ENCODE measurements at regions not wholly inside any gene's neighbourhood (a gene's known extent, or its start where the extent isn't known, plus 50 kb on each side); places are given as distances from the start of the nearest gene placed in this dataset.

DNA sequence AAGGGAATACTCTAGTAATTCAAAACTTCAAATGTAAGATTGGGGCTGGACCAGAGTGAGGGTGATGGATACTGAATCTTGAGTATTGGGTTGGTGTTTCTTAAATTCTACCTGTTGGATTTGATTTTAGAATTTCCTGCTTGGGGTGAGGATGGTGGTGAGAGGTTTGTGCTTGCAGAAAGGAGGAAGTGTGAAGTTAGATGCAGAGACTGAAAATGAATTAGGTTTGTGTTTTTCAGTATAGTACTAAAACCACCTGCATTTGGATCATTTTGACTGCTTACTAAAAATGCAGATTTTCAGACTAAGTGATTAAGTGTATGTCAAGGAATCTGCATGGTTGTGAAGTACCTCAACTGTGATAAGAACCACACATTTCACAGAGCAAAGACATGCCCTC lies 131.5 kb upstream of the CENPE start:
- Histone ChIP-seq H3K36me3 (ENCODE audit: control insufficient read depth, insufficient read depth, low read length) (no peaks in the 10 kb centered on the region), H3K4me3 (ENCODE audit: insufficient read depth, low read depth, low read length) (no peak overlapping the region), H3K27ac (ENCODE audit: insufficient read depth, low read depth, low read length, poor library complexity, severe bottlenecking) (no peak overlapping the region), H3K27me3 (ENCODE audit: control insufficient read depth, insufficient read depth, low read length, poor library complexity, severe bottlenecking) (no peaks in the 10 kb centered on the region), H3K9me3 (ENCODE audit: control insufficient read depth, low read length) (no peaks in the 10 kb centered on the region), H3K4me1 (ENCODE audit: control insufficient read depth, insufficient read depth, low read length) (no peaks in the 10 kb centered on the region)

DNA sequence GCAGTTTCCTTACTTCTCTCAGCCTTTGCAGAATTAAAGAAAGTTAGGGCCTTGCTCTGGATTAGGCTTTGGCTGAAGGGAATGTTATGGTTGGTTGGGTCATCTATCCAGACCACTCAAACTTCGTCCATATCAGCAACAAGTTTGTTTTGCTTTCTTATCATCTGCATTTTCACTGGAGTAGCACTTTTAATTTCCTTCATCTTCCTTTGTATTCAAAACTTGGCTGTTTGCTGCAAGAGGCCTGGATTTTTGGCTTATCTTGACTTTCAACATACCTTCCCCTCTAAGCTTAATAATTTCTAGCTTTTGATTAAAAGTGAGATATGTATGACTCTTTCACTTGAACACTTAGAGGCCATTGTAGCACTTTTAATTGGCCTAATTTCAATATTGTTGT lies 126.7 kb upstream of the CENPE start:
- Histone ChIP-seq H3K4me1 (ENCODE audit: control insufficient read depth, insufficient read depth, low read length) (no peaks in the 10 kb centered on the region), H3K27ac (ENCODE audit: insufficient read depth, low read depth, low read length, poor library complexity, severe bottlenecking) (no peak overlapping the region), H3K27me3 (ENCODE audit: control insufficient read depth, insufficient read depth, low read length, poor library complexity, severe bottlenecking) (no peaks in the 10 kb centered on the region), H3K4me3 (ENCODE audit: insufficient read depth, low read depth, low read length) (no peak overlapping the region), H3K9me3 (ENCODE audit: control insufficient read depth, low read length) (no peaks in the 10 kb centered on the region), H3K36me3 (ENCODE audit: control insufficient read depth, insufficient read depth, low read length) (no peaks in the 10 kb centered on the region)
- 82 to 100% methylated on average over 1 of the region's 1 CpG for WGBS, 2 experiments

DNA sequence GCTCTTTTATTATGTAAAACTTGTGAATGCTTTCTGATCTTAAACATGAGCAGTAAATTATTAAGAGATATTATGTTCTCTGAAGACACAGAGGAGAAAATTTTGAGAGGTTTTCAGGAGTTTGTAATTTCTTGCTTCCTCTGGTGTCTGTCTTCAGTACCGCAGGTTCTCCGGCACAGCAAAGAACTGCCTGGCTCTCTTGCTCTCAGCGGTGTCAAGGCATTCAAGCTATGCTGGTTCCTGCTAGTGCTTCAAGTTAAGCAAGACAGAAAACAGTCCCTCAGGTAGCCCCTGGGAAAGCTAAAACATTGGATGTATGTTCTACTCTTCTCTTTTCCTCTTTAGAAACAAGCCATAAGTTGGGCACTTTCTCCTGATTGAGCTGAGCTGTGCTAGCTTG lies 120.2 kb upstream of the CENPE start:
- Histone ChIP-seq H3K36me3 (ENCODE audit: control insufficient read depth, insufficient read depth, low read length) (no peaks in the 10 kb centered on the region), H3K9me3 (ENCODE audit: control insufficient read depth, low read length) (no peaks in the 10 kb centered on the region), H3K27me3 (ENCODE audit: control insufficient read depth, insufficient read depth, low read length, poor library complexity, severe bottlenecking) (no peaks in the 10 kb centered on the region), H3K4me1 (ENCODE audit: control insufficient read depth, insufficient read depth, low read length) (no peaks in the 10 kb centered on the region), H3K27ac (ENCODE audit: insufficient read depth, low read depth, low read length, poor library complexity, severe bottlenecking) (no peak overlapping the region), H3K4me3 (ENCODE audit: insufficient read depth, low read depth, low read length) (no peak overlapping the region)
- WGBS, 2 experiments, result 76% methylated on average over 3 of the region's 3 CpGs

DNA sequence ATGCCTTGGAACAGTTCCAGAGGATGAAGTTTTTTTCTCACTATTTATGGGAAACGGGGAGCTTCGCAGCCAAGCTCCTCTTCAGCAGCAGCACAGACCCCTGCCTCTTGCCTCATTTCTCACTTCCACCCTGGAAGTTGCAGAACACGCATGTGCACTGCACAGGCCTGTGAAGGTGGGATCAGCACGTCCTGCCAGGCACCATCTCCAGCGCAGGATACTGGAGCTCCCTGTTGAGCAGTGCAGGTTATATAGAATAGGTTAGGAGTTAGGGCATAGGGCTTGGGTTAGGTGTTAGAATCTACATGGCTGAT lies 110.1 kb upstream of the CENPE start:
- no peaks in the 10 kb centered on the region for H3K36me3 ChIP-seq (ENCODE audit: control insufficient read depth, insufficient read depth, low read length)
- H3K4me3 ChIP-seq (ENCODE audit: insufficient read depth, low read depth, low read length), result no peak overlapping the region
- H3K9me3 ChIP-seq (ENCODE audit: control insufficient read depth, low read length), result no peaks in the 10 kb centered on the region
- WGBS, 2 experiments, result 95 to 96% methylated on average over 5 of the region's 5 CpGs
- H3K4me1 ChIP-seq (ENCODE audit: control insufficient read depth, insufficient read depth, low read length), result peaks cover 14% of the 10 kb centered on the region
- no peaks in the 10 kb centered on the region for H3K27me3 ChIP-seq (ENCODE audit: control insufficient read depth, insufficient read depth, low read length, poor library complexity, severe bottlenecking)
- no peak overlapping the region for H3K27ac ChIP-seq (ENCODE audit: insufficient read depth, low read depth, low read length, poor library complexity, severe bottlenecking)

DNA sequence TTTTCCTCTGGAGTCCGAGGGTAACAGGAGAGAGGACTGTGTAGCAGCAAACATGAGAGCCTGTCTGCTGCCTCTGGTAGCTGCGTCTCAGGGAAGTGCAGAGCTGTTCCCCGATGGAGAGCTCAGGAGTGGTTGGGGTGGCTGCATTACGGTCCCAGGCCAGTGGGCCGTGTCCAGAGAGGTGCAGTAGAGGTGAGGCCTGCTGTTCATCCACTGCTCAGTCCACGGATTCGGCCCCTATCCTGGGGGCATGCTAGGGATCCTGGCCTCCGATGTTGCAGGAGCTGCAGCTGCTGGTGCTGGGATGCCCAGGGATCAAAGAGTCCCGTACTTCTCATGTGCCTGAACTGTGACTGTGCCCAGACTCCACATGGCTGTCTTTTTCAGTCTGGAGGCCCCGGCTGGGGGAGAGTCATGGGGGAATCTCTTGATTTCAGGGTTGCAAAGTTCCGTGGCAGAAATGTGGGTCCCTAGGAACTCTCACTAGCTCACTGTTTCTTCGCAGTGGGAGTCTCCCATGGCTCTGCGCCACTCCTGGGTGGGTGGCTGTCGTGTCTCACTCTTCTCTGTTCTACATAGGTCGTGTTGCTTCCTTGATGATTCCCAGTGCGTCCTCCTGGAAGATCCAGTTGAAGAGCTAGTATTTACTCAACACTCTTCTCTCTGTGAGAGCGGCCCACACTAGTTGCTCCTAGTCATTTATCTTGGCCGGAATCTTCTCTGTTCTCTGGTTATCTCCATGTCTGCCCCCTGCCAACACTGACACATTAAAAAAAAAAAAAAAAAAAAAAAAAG lies 109.5 kb upstream of the CENPE start:
- Histone ChIP-seq H3K27ac (ENCODE audit: insufficient read depth, low read depth, low read length, poor library complexity, severe bottlenecking) (no peak overlapping the region), H3K27me3 (ENCODE audit: control insufficient read depth, insufficient read depth, low read length, poor library complexity, severe bottlenecking) (no peaks in the 10 kb centered on the region), H3K9me3 (ENCODE audit: control insufficient read depth, low read length) (no peaks in the 10 kb centered on the region), H3K4me1 (ENCODE audit: control insufficient read depth, insufficient read depth, low read length) (peaks cover 14% of the 10 kb centered on the region), H3K36me3 (ENCODE audit: control insufficient read depth, insufficient read depth, low read length) (no peaks in the 10 kb centered on the region), H3K4me3 (ENCODE audit: insufficient read depth, low read depth, low read length) (no peak overlapping the region)
- 87 to 92% methylated on average over 18 of the region's 18 CpGs for WGBS, 2 experiments

DNA sequence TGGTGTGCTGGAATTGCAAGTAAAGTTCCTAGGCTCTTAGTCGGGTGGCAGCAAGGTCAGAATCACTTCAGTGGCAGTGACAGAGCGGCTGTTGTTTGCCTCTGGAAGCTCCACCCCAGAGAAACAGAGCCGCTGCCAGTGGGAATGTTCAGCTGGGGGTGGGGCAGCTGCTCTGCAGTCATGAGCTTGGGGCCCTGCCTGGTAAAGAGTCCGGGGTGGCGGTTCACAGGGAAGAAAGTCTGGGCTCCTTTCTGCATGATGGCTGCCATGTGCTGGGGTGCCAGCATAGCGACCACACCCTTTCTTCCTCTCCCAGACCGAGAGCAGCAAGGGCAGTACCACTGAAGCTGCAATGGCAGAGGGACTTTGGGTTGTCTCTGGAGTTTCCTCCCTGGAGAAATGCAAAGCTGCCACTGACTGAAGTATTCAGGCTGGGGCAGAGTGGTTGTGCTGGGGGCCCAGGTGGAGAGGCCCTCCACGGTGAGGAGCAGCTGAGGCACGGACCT lies 108.8 kb upstream of the CENPE start:
- Histone ChIP-seq H3K27ac (ENCODE audit: insufficient read depth, low read depth, low read length, poor library complexity, severe bottlenecking) (no peak overlapping the region), H3K27me3 (ENCODE audit: control insufficient read depth, insufficient read depth, low read length, poor library complexity, severe bottlenecking) (no peaks in the 10 kb centered on the region), H3K4me3 (ENCODE audit: insufficient read depth, low read depth, low read length) (no peak overlapping the region), H3K36me3 (ENCODE audit: control insufficient read depth, insufficient read depth, low read length) (no peaks in the 10 kb centered on the region), H3K4me1 (ENCODE audit: control insufficient read depth, insufficient read depth, low read length) (peaks cover 14% of the 10 kb centered on the region), H3K9me3 (ENCODE audit: control insufficient read depth, low read length) (no peaks in the 10 kb centered on the region)
- 64 to 69% methylated on average over 9 of the region's 9 CpGs for WGBS, 2 experiments

DNA sequence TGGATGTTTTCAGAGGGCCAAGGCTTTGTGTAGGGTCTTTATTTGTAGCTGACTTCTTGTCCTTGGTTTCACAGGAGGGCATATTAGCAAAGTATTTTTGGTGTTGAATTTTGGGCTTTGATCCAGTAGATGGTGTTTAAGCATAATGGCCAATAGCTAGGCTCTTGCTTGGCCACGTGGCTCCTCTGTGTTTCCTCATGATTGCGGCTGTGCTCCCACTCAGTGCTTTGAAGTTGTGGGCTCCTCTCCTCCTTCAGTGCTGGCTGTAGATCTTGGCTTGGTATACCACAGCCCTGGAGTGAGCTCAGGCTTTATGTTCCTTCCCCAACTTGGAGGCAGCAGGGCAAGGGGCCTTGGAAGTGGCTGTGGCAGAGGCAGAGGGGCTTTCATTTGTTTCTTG lies 107.2 kb upstream of the CENPE start:
- no peak overlapping the region for H3K4me3 ChIP-seq (ENCODE audit: insufficient read depth, low read depth, low read length)
- H3K9me3 ChIP-seq (ENCODE audit: control insufficient read depth, low read length), result no peaks in the 10 kb centered on the region
- no peak overlapping the region for H3K27ac ChIP-seq (ENCODE audit: insufficient read depth, low read depth, low read length, poor library complexity, severe bottlenecking)
- H3K36me3 ChIP-seq (ENCODE audit: control insufficient read depth, insufficient read depth, low read length), result no peaks in the 10 kb centered on the region
- peaks cover 14% of the 10 kb centered on the region for H3K4me1 ChIP-seq (ENCODE audit: control insufficient read depth, insufficient read depth, low read length)
- H3K27me3 ChIP-seq (ENCODE audit: control insufficient read depth, insufficient read depth, low read length, poor library complexity, severe bottlenecking), result no peaks in the 10 kb centered on the region
- 90 to 91% methylated on average over 2 of the region's 2 CpGs for WGBS, 2 experiments

DNA sequence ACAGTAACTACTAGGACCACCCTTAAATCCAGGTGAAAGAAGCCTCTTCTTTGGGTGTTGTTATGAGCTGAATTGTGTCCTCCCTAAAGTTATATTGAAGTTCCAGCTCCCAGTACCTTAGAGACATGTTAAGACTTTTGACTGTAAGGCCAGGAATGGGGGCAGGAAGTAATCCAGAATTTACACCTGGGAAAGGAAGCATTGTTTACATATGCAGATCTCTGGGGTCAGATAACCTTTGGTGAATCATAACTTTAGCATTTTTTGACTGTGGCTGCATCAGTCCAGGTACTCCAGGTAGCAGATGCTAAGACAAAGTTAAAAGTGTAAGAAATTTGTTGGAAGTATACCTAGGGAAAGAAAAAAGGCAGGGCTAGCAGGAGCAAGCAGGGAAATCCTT lies 104.9 kb upstream of the CENPE start:
- no peaks in the 10 kb centered on the region for H3K27me3 ChIP-seq (ENCODE audit: control insufficient read depth, insufficient read depth, low read length, poor library complexity, severe bottlenecking)
- no peaks in the 10 kb centered on the region for H3K36me3 ChIP-seq (ENCODE audit: control insufficient read depth, insufficient read depth, low read length)
- no peaks in the 10 kb centered on the region for H3K9me3 ChIP-seq (ENCODE audit: control insufficient read depth, low read length)
- H3K27ac ChIP-seq (ENCODE audit: insufficient read depth, low read depth, low read length, poor library complexity, severe bottlenecking), result no peak overlapping the region
- peaks cover 14% of the 10 kb centered on the region for H3K4me1 ChIP-seq (ENCODE audit: control insufficient read depth, insufficient read depth, low read length)
- H3K4me3 ChIP-seq (ENCODE audit: insufficient read depth, low read depth, low read length), result no peak overlapping the region

DNA sequence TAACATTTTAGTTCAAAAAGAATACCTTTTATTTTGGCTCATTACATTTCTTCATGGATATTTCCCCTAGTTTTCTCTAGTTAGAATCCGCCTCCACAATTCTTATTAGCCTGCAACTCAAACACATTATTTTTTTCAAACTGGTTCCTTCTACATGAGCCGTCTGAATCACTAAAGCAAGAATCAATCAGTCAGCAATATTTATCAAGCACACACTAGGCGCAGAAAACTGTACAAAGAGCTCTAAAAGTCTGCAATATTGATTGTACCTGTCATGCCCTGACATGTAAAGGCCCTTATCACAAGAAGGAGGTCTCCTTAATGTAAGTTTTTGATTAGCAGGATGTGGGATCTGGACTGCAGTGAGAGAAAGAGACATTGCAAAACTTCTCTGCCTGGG lies 94.8 kb upstream of the CENPE start:
- 89 to 94% methylated on average over 3 of the region's 3 CpGs for whole genome bisulfite sequencing, 2 experiments
- no peaks in the 10 kb centered on the region for H3K36me3 ChIP-seq (ENCODE audit: control insufficient read depth, insufficient read depth, low read length)
- H3K9me3 ChIP-seq (ENCODE audit: control insufficient read depth, low read length), result no peaks in the 10 kb centered on the region
- no peaks in the 10 kb centered on the region for H3K27me3 ChIP-seq (ENCODE audit: control insufficient read depth, insufficient read depth, low read length, poor library complexity, severe bottlenecking)
- no peak overlapping the region for H3K27ac ChIP-seq (ENCODE audit: insufficient read depth, low read depth, low read length, poor library complexity, severe bottlenecking)
- H3K4me3 ChIP-seq (ENCODE audit: insufficient read depth, low read depth, low read length), result no peak overlapping the region
- no peaks in the 10 kb centered on the region for H3K4me1 ChIP-seq (ENCODE audit: control insufficient read depth, insufficient read depth, low read length)

GRCh38 chr4:103292373-103292772 lies 94.2 kb upstream of the CENPE start:
- Histone ChIP-seq H3K4me1 (ENCODE audit: control insufficient read depth, insufficient read depth, low read length) (no peaks in the 10 kb centered on the region), H3K4me3 (ENCODE audit: insufficient read depth, low read depth, low read length) (no peak overlapping the region), H3K27ac (ENCODE audit: insufficient read depth, low read depth, low read length, poor library complexity, severe bottlenecking) (no peak overlapping the region), H3K9me3 (ENCODE audit: control insufficient read depth, low read length) (no peaks in the 10 kb centered on the region), H3K27me3 (ENCODE audit: control insufficient read depth, insufficient read depth, low read length, poor library complexity, severe bottlenecking) (no peaks in the 10 kb centered on the region), H3K36me3 (ENCODE audit: control insufficient read depth, insufficient read depth, low read length) (no peaks in the 10 kb centered on the region)
- 95 to 98% methylated on average over 4 of the region's 4 CpGs for WGBS, 2 experiments

DNA sequence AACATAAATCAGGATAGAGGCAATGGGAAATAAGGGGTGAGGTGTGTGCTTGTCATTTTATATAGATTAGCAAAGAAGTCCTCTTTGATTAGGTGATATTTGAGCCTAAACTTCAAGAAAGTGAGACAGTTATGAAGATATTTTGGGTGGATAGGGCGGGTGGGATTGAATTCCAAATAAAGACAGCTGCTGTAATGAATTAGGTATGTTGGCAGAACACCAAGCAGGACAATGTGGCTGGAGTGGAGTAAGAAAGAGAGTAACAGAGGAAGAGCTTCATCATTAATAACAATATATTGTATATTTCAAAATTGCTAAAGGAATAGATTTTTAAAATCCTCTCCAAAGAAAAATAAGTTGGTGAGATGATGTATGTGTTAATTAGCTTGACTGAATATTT lies 91.0 kb upstream of the CENPE start:
- H3K36me3 ChIP-seq (ENCODE audit: control insufficient read depth, insufficient read depth, low read length), result no peaks in the 10 kb centered on the region
- 86 to 100% methylated on average over 1 of the region's 1 CpG for WGBS, 2 experiments

More for the DNA sequence above, 91.0 kb upstream of the CENPE start:
- no peaks in the 10 kb centered on the region for H3K9me3 ChIP-seq (ENCODE audit: control insufficient read depth, low read length)
- no peaks in the 10 kb centered on the region for H3K27me3 ChIP-seq (ENCODE audit: control insufficient read depth, insufficient read depth, low read length, poor library complexity, severe bottlenecking)
- no peaks in the 10 kb centered on the region for H3K4me1 ChIP-seq (ENCODE audit: control insufficient read depth, insufficient read depth, low read length)
- no peak overlapping the region for H3K4me3 ChIP-seq (ENCODE audit: insufficient read depth, low read depth, low read length)
- H3K27ac ChIP-seq (ENCODE audit: insufficient read depth, low read depth, low read length, poor library complexity, severe bottlenecking), result no peak overlapping the region

Data from ectodermal cell (in vitro differentiated cells).